Omental fat pad (tissue), 3 donors: ENCODE measurements at regions not wholly inside any gene's neighbourhood (a gene's known extent, or its start where the extent isn't known, plus 50 kb on each side); places are given as distances from the start of the nearest gene placed in this dataset.
"Not testable (repeated sequence)": the region's sequence is repeated elsewhere in the genome, so short reads cannot be mapped to it uniquely, and the experiment has no call there.

Experiments
- ATAC-seq: fragments of 150-250 bp; one replicate; pipeline ENCODE4 v1.9.1; 2016; ENCODE audit warnings: mild to moderate bottlenecking, moderate library complexity; ENCODE audit not compliant: low FRiP score
- DNase-seq: peaks from one replicate; pipeline ENCODE4 v3.0.0-alpha.2; 2019; ENCODE audit warnings: low spot score
- CTCF ChIP-seq, 3 donors: fragments of 450-650 bp; IDR thresholded peaks; one replicate each; pipeline ENCODE4 v1.5.1; 2016 to 2017; ENCODE audit warnings: antibody characterized with exemption in 3 of 3, mild to moderate bottlenecking in 3 of 3, moderate library complexity in 2 of 3

GRCh38 chr7:80302078-80302477 is 167.4 kb downstream of the GNAI1 start:
- no peak for ATAC-seq
- no peak for TF ChIP-seq CTCF (IDR thresholded peaks at IDR 0.05)
- DNase-seq = no peak

GRCh38 chr7:80298201-80298600 is 163.6 kb downstream of the GNAI1 start:
- DNase-seq (no peak), ATAC-seq (no peak)
- TF ChIP-seq CTCF (IDR thresholded peaks at IDR 0.05) = no peak

GRCh38 chr7:80294346-80294745 is 159.7 kb downstream of the GNAI1 start:
- DNase-seq (no peak), ATAC-seq (no peak)
- no peak for TF ChIP-seq CTCF (IDR thresholded peaks at IDR 0.05)

- DNase-seq, ATAC-seq: not testable (repeated sequence)
Measured at GRCh38 chr7:80292634-80293033, 158.0 kb downstream of the GNAI1 start.

GRCh38 chr7:80288175-80289122 is 153.8 kb downstream of the GNAI1 start:
- no peak for TF ChIP-seq CTCF (IDR thresholded peaks at IDR 0.05)
- DNase-seq (no peak), ATAC-seq (no peak)

GRCh38 chr7:80287400-80288174 is 153.0 kb downstream of the GNAI1 start:
- ATAC-seq (no peak), DNase-seq (no peak)
- no peak for TF ChIP-seq CTCF (IDR thresholded peaks at IDR 0.05)

- DNase-seq (no peak), ATAC-seq (no peak)
- TF ChIP-seq CTCF (IDR thresholded peaks at IDR 0.05) = no peak
Measured at GRCh38 chr7:80286611-80287010, 152.0 kb downstream of the GNAI1 start.
